ENCODE measurements at regions not wholly inside any gene's neighbourhood (a gene's known extent, or its start where the extent isn't known, plus 50 kb on each side); places are given as distances from the start of the nearest gene placed in this dataset.

GRCh38 chr4:1543561-1543960 is 137.3 kb upstream of the NKX1-1 start:
- H3K27ac ChIP-seq (ENCODE audit: low read depth, low read length) = no peak overlapping the region
- no peaks in the 10 kb centered on the region for H3K4me1 ChIP-seq (ENCODE audit: control insufficient read depth in 1 of 2, insufficient read depth in 2 of 2, low read length in 2 of 2)
- no peak for DNase-seq
- H4K8ac ChIP-seq (ENCODE audit: low read depth, low read length) = no peak overlapping the region
- H3K27me3 ChIP-seq (ENCODE audit: insufficient read depth, low read length) = no peaks in the 10 kb centered on the region
- H2BK120ac ChIP-seq (ENCODE audit: insufficient read depth, low read length, poor library complexity) = no peak overlapping the region
- H2BK5ac ChIP-seq (ENCODE audit: low read depth, low read length, poor library complexity) = no peak overlapping the region
- H2AFZ ChIP-seq (ENCODE audit: insufficient read depth, low read length, poor library complexity) = no peak overlapping the region
- no peak overlapping the region for H3K4me2 ChIP-seq (ENCODE audit: low read length)
- H3K4me3 ChIP-seq (ENCODE audit: low read depth, low read length) = no peak overlapping the region
- H4K91ac ChIP-seq (ENCODE audit: low read depth, low read length) = no peak overlapping the region
- peaks cover 2% of the 10 kb centered on the region for H3K9me3 ChIP-seq (ENCODE audit: insufficient read depth, low read depth, low read length)
- H3K9ac ChIP-seq (ENCODE audit: low read length) = no peak overlapping the region
- no peak overlapping the region for H2BK12ac ChIP-seq (ENCODE audit: low read length)
- no peak overlapping the region for H2AK5ac ChIP-seq (ENCODE audit: low read length)
- no peak overlapping the region for H4K12ac ChIP-seq (ENCODE audit: low read depth, low read length)
- no peaks in the 10 kb centered on the region for H3K79me2 ChIP-seq (ENCODE audit: control insufficient read depth, insufficient read depth, low read length, poor library complexity)
- H3K79me1 ChIP-seq (ENCODE audit: low read length) = no peaks in the 10 kb centered on the region
- no peak overlapping the region for H3K4ac ChIP-seq (ENCODE audit: low read depth, low read length)
- no CpG with 5 or more reads among the region's 8 CpGs for WGBS (ENCODE audit: extremely low coverage, insufficient coverage, insufficient read length)
- H3K23ac ChIP-seq (ENCODE audit: low read length) = no peak overlapping the region
- no peak overlapping the region for H3K14ac ChIP-seq (ENCODE audit: low read length)
- no peaks in the 10 kb centered on the region for H3K36me3 ChIP-seq (ENCODE audit: control insufficient read depth in 1 of 2, insufficient read depth in 2 of 2, low read length in 2 of 2)
- no peak overlapping the region for H3K18ac ChIP-seq (ENCODE audit: low read length)

GRCh38 chr4:1542516-1543320 is 136.5 kb upstream of the NKX1-1 start:
- Histone ChIP-seq H3K4ac (ENCODE audit: low read depth, low read length) (no peak overlapping the region), H3K79me1 (ENCODE audit: low read length) (no peaks in the 10 kb centered on the region), H2BK5ac (ENCODE audit: low read depth, low read length, poor library complexity) (no peak overlapping the region), H4K91ac (ENCODE audit: low read depth, low read length) (no peak overlapping the region), H3K4me2 (ENCODE audit: low read length) (no peak overlapping the region), H3K9me3 (ENCODE audit: insufficient read depth, low read depth, low read length) (peaks cover 2% of the 10 kb centered on the region), H3K18ac (ENCODE audit: low read length) (no peak overlapping the region), H3K36me3 (ENCODE audit: control insufficient read depth in 1 of 2, insufficient read depth in 2 of 2, low read length in 2 of 2) (no peaks in the 10 kb centered on the region), H2BK12ac (ENCODE audit: low read length) (no peak overlapping the region), H3K79me2 (ENCODE audit: control insufficient read depth, insufficient read depth, low read length, poor library complexity) (no peaks in the 10 kb centered on the region), H2BK120ac (ENCODE audit: insufficient read depth, low read length, poor library complexity) (no peak overlapping the region), H4K8ac (ENCODE audit: low read depth, low read length) (no peak overlapping the region), H3K23ac (ENCODE audit: low read length) (no peak overlapping the region), H3K4me1 (ENCODE audit: control insufficient read depth in 1 of 2, insufficient read depth in 2 of 2, low read length in 2 of 2) (no peaks in the 10 kb centered on the region), H2AFZ (ENCODE audit: insufficient read depth, low read length, poor library complexity) (no peak overlapping the region), H3K14ac (ENCODE audit: low read length) (no peak overlapping the region), H3K27ac (ENCODE audit: low read depth, low read length) (no peak overlapping the region), H3K4me3 (ENCODE audit: low read depth, low read length) (no peak overlapping the region), H3K27me3 (ENCODE audit: insufficient read depth, low read length) (no peaks in the 10 kb centered on the region), H4K12ac (ENCODE audit: low read depth, low read length) (no peak overlapping the region), H3K9ac (ENCODE audit: low read length) (no peak overlapping the region), H2AK5ac (ENCODE audit: low read length) (no peak overlapping the region)
- no CpG with 5 or more reads among the region's 27 CpGs for WGBS (ENCODE audit: extremely low coverage, insufficient coverage, insufficient read length)
- DNase-seq = no peak

- WGBS (ENCODE audit: extremely low coverage, insufficient coverage, insufficient read length) = no CpG with 5 or more reads among the region's 10 CpGs
- no peak overlapping the region for H2AK5ac ChIP-seq (ENCODE audit: low read length)
- H3K79me1 ChIP-seq (ENCODE audit: low read length) = no peaks in the 10 kb centered on the region
Observed at GRCh38 chr4:1542226-1542490, 135.9 kb upstream of the NKX1-1 start.

GRCh38 chr4:1541449-1542225 is 135.4 kb upstream of the NKX1-1 start:
- no peaks in the 10 kb centered on the region for H3K79me2 ChIP-seq (ENCODE audit: control insufficient read depth, insufficient read depth, low read length, poor library complexity)
- no peak overlapping the region for H2BK12ac ChIP-seq (ENCODE audit: low read length)
- H4K12ac ChIP-seq (ENCODE audit: low read depth, low read length) = no peak overlapping the region
- no peak overlapping the region for H3K27ac ChIP-seq (ENCODE audit: low read depth, low read length)
- no peaks in the 10 kb centered on the region for H3K36me3 ChIP-seq (ENCODE audit: control insufficient read depth in 1 of 2, insufficient read depth in 2 of 2, low read length in 2 of 2)
- no peak overlapping the region for H3K4ac ChIP-seq (ENCODE audit: low read depth, low read length)
- no peaks in the 10 kb centered on the region for H3K9me3 ChIP-seq (ENCODE audit: insufficient read depth, low read depth, low read length)
- H3K18ac ChIP-seq (ENCODE audit: low read length) = no peak overlapping the region
- no peak overlapping the region for H3K14ac ChIP-seq (ENCODE audit: low read length)
- no peak overlapping the region for H3K4me3 ChIP-seq (ENCODE audit: low read depth, low read length)
- H3K4me1 ChIP-seq (ENCODE audit: control insufficient read depth in 1 of 2, insufficient read depth in 2 of 2, low read length in 2 of 2) = no peaks in the 10 kb centered on the region
- no peak overlapping the region for H2BK5ac ChIP-seq (ENCODE audit: low read depth, low read length, poor library complexity)
- H2BK120ac ChIP-seq (ENCODE audit: insufficient read depth, low read length, poor library complexity) = no peak overlapping the region
- no peak overlapping the region for H4K91ac ChIP-seq (ENCODE audit: low read depth, low read length)
- H2AFZ ChIP-seq (ENCODE audit: insufficient read depth, low read length, poor library complexity) = no peak overlapping the region
- no peaks in the 10 kb centered on the region for H3K79me1 ChIP-seq (ENCODE audit: low read length)
- H3K4me2 ChIP-seq (ENCODE audit: low read length) = no peak overlapping the region
- no peak overlapping the region for H3K9ac ChIP-seq (ENCODE audit: low read length)
- no peak overlapping the region for H4K8ac ChIP-seq (ENCODE audit: low read depth, low read length)
- H3K27me3 ChIP-seq (ENCODE audit: insufficient read depth, low read length) = no peaks in the 10 kb centered on the region
- DNase-seq = no peak
- no CpG with 5 or more reads among the region's 30 CpGs for WGBS (ENCODE audit: extremely low coverage, insufficient coverage, insufficient read length)
- H2AK5ac ChIP-seq (ENCODE audit: low read length) = no peak overlapping the region
- no peak overlapping the region for H3K23ac ChIP-seq (ENCODE audit: low read length)

More at GRCh38 chr4:1542226-1542490, 135.9 kb upstream of the NKX1-1 start:
- Histone ChIP-seq H3K4me1 (ENCODE audit: control insufficient read depth in 1 of 2, insufficient read depth in 2 of 2, low read length in 2 of 2) (no peaks in the 10 kb centered on the region), H4K8ac (ENCODE audit: low read depth, low read length) (no peak overlapping the region), H3K9ac (ENCODE audit: low read length) (no peak overlapping the region), H4K12ac (ENCODE audit: low read depth, low read length) (no peak overlapping the region), H2BK120ac (ENCODE audit: insufficient read depth, low read length, poor library complexity) (no peak overlapping the region), H2BK12ac (ENCODE audit: low read length) (no peak overlapping the region), H3K27me3 (ENCODE audit: insufficient read depth, low read length) (no peaks in the 10 kb centered on the region), H3K23ac (ENCODE audit: low read length) (no peak overlapping the region), H3K27ac (ENCODE audit: low read depth, low read length) (no peak overlapping the region), H3K4me2 (ENCODE audit: low read length) (no peak overlapping the region), H3K4ac (ENCODE audit: low read depth, low read length) (no peak overlapping the region), H3K4me3 (ENCODE audit: low read depth, low read length) (no peak overlapping the region), H2BK5ac (ENCODE audit: low read depth, low read length, poor library complexity) (no peak overlapping the region), H3K9me3 (ENCODE audit: insufficient read depth, low read depth, low read length) (peaks cover under 1% of the 10 kb centered on the region), H3K36me3 (ENCODE audit: control insufficient read depth in 1 of 2, insufficient read depth in 2 of 2, low read length in 2 of 2) (no peaks in the 10 kb centered on the region), H3K14ac (ENCODE audit: low read length) (no peak overlapping the region), H4K91ac (ENCODE audit: low read depth, low read length) (no peak overlapping the region), H2AFZ (ENCODE audit: insufficient read depth, low read length, poor library complexity) (no peak overlapping the region), H3K18ac (ENCODE audit: low read length) (no peak overlapping the region), H3K79me2 (ENCODE audit: control insufficient read depth, insufficient read depth, low read length, poor library complexity) (no peaks in the 10 kb centered on the region)
- no peak for DNase-seq
